ENCODE measurements at regions not wholly inside any gene's neighbourhood (a gene's known extent, or its start where the extent isn't known, plus 50 kb on each side); places are given as distances from the start of the nearest gene placed in this dataset.

GRCh38 chr12:81957631-81958030 lies 198.5 kb upstream of the PPFIA2 start:
- DNase-seq (ENCODE audit: low read depth) (no peak), FAIRE-seq (no peak)
- Mint-ChIP-seq H3K36me3 (ENCODE audit: low read depth, unreplicated experiment) (no peaks in the 10 kb centered on the region), H3K27ac (ENCODE audit: unreplicated experiment) (no peak overlapping the region), H3K4me1 (ENCODE audit: low read depth, unreplicated experiment) (no peaks in the 10 kb centered on the region), H3K9me3 (ENCODE audit: unreplicated experiment) (no peaks in the 10 kb centered on the region), H3K4me3 (ENCODE audit: unreplicated experiment) (no peak overlapping the region), H3K27me3 (ENCODE audit: low read depth, unreplicated experiment) (no peaks in the 10 kb centered on the region)
- no peak overlapping the region for H3K9ac ChIP-seq (ENCODE audit: low read length)
- no peaks in the 10 kb centered on the region for H3K36me3 ChIP-seq (ENCODE audit: insufficient read depth, low read length)
- no peaks in the 10 kb centered on the region for H3K9me3 ChIP-seq (ENCODE audit: insufficient read depth, low read depth, low read length)
- H3K27ac ChIP-seq (ENCODE audit: low read depth, low read length): no peak overlapping the region
- no peaks in the 10 kb centered on the region for H3K4me1 ChIP-seq (ENCODE audit: insufficient read depth, low read length)
- H3K4me3 ChIP-seq (ENCODE audit: insufficient read depth, low read depth, low read length): no peak overlapping the region
- H2AFZ ChIP-seq (ENCODE audit: low read depth, low read length): no peak overlapping the region
- H3K4me2 ChIP-seq (ENCODE audit: low read length): no peak overlapping the region
- no peaks in the 10 kb centered on the region for H3K79me2 ChIP-seq (ENCODE audit: insufficient read depth, low read length)
- H4K20me1 ChIP-seq (ENCODE audit: insufficient read depth, low read length): no peaks in the 10 kb centered on the region
- no peaks in the 10 kb centered on the region for H3K27me3 ChIP-seq (ENCODE audit: insufficient read depth, low read length)
- TF ChIP-seq EZH2 (IDR thresholded peaks at IDR 0.05; ENCODE audit: insufficient read depth, low read length) (no peak), CTCF (IDR thresholded peaks at IDR 0.05; ENCODE audit: insufficient read depth, low read depth, low read length) (no peak)

- no peaks in the 10 kb centered on the region for H3K4me1 ChIP-seq (ENCODE audit: insufficient read depth, low read length)
- no peak overlapping the region for H2AFZ ChIP-seq (ENCODE audit: low read depth, low read length)
- DNase-seq (ENCODE audit: low read depth): no peak
- no peaks in the 10 kb centered on the region for H3K4me1 Mint-ChIP-seq (ENCODE audit: low read depth, unreplicated experiment)
- no peak overlapping the region for H3K4me2 ChIP-seq (ENCODE audit: low read length)
- no peaks in the 10 kb centered on the region for H3K36me3 ChIP-seq (ENCODE audit: insufficient read depth, low read length)
- H3K27me3 Mint-ChIP-seq (ENCODE audit: low read depth, unreplicated experiment): no peaks in the 10 kb centered on the region
- H3K9me3 ChIP-seq (ENCODE audit: insufficient read depth, low read depth, low read length): no peaks in the 10 kb centered on the region
- no peak overlapping the region for H3K9ac ChIP-seq (ENCODE audit: low read length)
- no peak overlapping the region for H3K4me3 Mint-ChIP-seq (ENCODE audit: unreplicated experiment)
- H3K79me2 ChIP-seq (ENCODE audit: insufficient read depth, low read length): no peaks in the 10 kb centered on the region
- no peaks in the 10 kb centered on the region for H3K27me3 ChIP-seq (ENCODE audit: insufficient read depth, low read length)
- H3K27ac ChIP-seq (ENCODE audit: low read depth, low read length): no peak overlapping the region
- no peaks in the 10 kb centered on the region for H3K9me3 Mint-ChIP-seq (ENCODE audit: unreplicated experiment)
- no peak overlapping the region for H3K27ac Mint-ChIP-seq (ENCODE audit: unreplicated experiment)
- H4K20me1 ChIP-seq (ENCODE audit: insufficient read depth, low read length): no peaks in the 10 kb centered on the region
- FAIRE-seq: no peak
- H3K36me3 Mint-ChIP-seq (ENCODE audit: low read depth, unreplicated experiment): no peaks in the 10 kb centered on the region
- TF ChIP-seq CTCF (IDR thresholded peaks at IDR 0.05; ENCODE audit: insufficient read depth, low read depth, low read length): no peak
- H3K4me3 ChIP-seq (ENCODE audit: insufficient read depth, low read depth, low read length): no peak overlapping the region
Measured at GRCh38 chr12:81956468-81956860, 197.3 kb upstream of the PPFIA2 start.

- no peak for FAIRE-seq
- H2AFZ ChIP-seq (ENCODE audit: low read depth, low read length): no peak overlapping the region
Measured at GRCh38 chr12:81953541-81953940, 194.4 kb upstream of the PPFIA2 start.

More at GRCh38 chr12:81953541-81953940, 194.4 kb upstream of the PPFIA2 start:
- no peak overlapping the region for H3K9ac ChIP-seq (ENCODE audit: low read length)
- peak; percentile 11 for DNase-seq (ENCODE audit: low read depth)
- H3K27ac ChIP-seq (ENCODE audit: low read depth, low read length): no peak overlapping the region
- no peaks in the 10 kb centered on the region for H3K4me1 Mint-ChIP-seq (ENCODE audit: low read depth, unreplicated experiment)
- H3K27ac Mint-ChIP-seq (ENCODE audit: unreplicated experiment): no peak overlapping the region
- H3K4me3 Mint-ChIP-seq (ENCODE audit: unreplicated experiment): no peak overlapping the region
- H3K27me3 Mint-ChIP-seq (ENCODE audit: low read depth, unreplicated experiment): no peaks in the 10 kb centered on the region
- H3K4me1 ChIP-seq (ENCODE audit: insufficient read depth, low read length): no peaks in the 10 kb centered on the region
- no peaks in the 10 kb centered on the region for H3K36me3 ChIP-seq (ENCODE audit: insufficient read depth, low read length)
- no peak overlapping the region for H3K4me2 ChIP-seq (ENCODE audit: low read length)
- TF ChIP-seq EZH2 (IDR thresholded peaks at IDR 0.05; ENCODE audit: insufficient read depth, low read length) (no peak), CTCF (IDR thresholded peaks at IDR 0.05; ENCODE audit: insufficient read depth, low read depth, low read length) (no peak)
- H3K36me3 Mint-ChIP-seq (ENCODE audit: low read depth, unreplicated experiment): no peaks in the 10 kb centered on the region
- H4K20me1 ChIP-seq (ENCODE audit: insufficient read depth, low read length): no peaks in the 10 kb centered on the region
- H3K79me2 ChIP-seq (ENCODE audit: insufficient read depth, low read length): no peaks in the 10 kb centered on the region
- no peak overlapping the region for H3K4me3 ChIP-seq (ENCODE audit: insufficient read depth, low read depth, low read length)
- H3K27me3 ChIP-seq (ENCODE audit: insufficient read depth, low read length): no peaks in the 10 kb centered on the region
- H3K9me3 ChIP-seq (ENCODE audit: insufficient read depth, low read depth, low read length): no peaks in the 10 kb centered on the region
- H3K9me3 Mint-ChIP-seq (ENCODE audit: unreplicated experiment): no peaks in the 10 kb centered on the region

Data from astrocyte (in vitro differentiated cells and primary cell).